GM21786 (cell line): ENCODE measurements at regions not wholly inside any gene's neighbourhood (a gene's known extent, or its start where the extent isn't known, plus 50 kb on each side); places are given as distances from the start of the nearest gene placed in this dataset.
"Not testable (repeated sequence)": the region's sequence is repeated elsewhere in the genome, so short reads cannot be mapped to it uniquely, and the experiment has no call there.

ENCODE experiments used
- ATAC-seq: cut with Tn5 transposase; IDR thresholded peaks from one replicate; pipeline ENCODE4 v1.9.1; 2021; ENCODE audit not compliant: unreplicated experiment

DNA sequence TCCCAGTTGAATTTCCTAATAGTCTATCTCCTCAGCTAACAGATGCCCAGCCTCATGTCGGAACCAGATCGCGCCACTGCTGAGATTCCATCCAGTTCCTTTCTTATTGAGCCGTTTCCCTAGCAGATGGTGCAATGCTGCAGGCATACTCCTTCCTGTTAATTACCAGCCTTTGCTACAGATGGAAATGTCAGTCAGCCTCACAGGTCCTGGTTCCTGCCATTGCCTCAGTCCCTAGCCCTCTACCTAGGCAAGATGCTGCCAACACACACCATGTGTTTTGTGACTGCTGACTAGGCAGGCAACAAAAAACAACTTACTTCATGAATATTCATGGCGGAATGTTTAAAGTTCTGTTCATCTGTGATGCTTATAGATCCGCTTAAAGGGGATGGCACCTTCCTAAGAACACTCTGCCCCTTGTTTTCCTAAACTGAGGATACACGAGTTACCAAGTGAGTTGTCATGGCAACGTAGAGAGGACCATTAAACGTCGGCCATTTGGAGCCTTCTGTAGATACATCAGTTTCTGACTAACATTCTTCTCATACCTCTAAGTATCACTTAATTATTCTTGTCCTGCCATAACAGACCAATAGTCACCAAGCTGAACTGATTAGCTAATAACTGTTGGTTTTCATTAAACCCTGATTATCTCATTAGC, 749.5 kb downstream of the RNF144A start:
- no peak for ATAC-seq

DNA sequence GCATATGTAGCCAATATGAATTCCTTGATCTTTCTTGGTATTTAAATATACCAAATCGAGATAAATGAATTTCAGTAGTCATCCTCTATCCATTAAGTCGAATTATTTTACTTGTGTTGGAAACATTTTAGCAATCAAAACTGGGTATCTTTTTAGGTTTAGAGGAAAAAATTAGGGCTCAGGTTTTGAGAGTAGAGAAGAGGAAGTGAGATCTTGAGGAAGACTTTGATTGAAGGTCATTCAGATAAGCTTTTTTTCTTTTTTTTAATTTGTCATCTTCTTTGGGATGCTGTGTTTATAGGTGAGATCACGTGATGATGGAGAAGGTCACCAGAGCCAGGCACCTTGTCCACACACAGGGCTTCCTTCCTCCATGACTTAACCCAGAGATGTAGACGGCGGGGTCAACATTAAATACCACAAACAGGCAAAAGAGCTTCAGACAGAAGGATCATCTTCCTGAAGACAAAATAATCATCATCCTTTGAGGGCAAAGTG, 750.1 kb downstream of the RNF144A start:
- ATAC-seq: no peak

DNA sequence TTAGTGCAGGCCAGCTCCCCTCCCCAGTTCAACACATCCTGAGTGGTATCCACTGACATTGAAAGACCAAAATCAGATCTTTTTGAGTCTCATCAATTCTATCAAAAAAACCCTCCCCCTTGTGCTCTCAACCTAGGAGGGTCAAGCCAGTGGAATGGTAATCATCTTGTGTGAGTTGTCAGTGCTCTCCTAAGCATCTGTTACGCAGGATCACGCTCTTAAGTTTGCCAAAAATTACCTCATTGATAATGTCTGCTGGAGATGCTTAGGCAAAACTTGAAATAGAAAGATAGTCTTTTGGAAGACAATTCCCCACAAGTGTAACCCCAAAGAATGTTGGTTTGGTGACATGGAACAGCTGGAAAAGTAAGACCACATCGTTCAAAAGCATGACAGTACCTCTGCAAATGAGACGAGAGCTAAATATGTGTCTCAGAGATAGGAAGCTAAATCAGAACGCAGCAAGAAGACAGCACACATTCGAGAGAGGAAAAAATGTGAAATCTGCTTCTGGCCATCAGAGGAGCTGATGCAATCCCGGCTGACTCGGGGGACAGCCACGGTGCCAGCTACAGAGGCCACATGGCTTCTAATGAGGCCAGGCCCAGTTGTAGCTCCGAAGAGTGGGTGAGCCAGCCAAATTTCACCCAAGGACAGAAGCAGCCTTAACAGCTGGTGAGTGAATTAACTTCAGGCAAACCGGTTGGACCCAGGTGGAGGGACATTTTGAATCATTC, 753.9 kb downstream of the RNF144A start:
- ATAC-seq: no peak

DNA sequence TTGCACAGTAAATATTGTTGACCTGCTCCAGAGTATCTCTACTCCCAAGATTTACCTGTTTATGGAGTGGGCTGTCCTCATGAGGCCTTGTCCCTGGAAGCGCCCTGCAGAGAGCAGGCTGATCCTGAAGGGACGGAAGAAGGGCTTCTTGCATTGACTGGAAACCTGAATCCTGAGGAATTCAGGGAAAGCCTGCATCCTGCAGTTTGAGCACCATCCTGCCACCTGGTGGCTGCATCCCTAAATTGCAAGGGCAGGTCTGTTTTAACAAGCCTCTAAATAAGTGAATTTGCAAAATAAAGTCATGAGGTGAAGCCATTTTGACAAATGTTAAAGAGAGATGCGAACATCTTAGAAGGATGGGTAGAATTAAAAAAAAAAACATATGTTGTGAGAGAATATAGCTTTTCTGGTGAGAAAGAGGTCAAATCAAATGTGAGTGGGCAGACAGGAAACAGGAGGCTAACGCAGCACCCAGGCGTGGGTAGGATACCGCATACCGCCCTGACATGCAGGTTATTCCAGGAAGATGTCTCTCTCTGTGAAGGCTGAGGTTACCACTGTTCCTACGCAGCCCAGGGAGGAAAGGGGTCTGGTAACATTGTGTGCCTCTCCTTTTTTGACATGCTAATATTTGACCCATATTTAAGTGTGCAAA, 754.9 kb downstream of the RNF144A start:
- ATAC-seq: no peak

DNA sequence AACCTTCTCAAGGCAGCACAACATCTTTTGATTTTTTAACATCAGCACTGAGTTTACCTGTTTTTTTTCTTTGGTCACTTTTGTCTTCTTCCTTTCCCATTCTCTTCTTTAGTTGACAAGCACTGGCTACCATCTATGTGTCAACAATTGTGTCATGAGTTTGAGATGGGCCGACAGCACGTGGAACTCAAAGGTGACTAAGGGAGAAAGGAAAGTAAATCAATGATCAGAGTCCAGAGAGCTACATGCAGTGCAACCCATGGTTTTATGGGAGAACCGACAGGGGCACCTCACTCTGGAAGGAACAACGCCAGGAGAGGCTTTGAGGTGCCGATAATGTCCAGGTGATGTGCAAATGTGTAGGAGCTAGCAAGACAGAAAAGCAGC, 755.5 kb downstream of the RNF144A start:
- no peak for ATAC-seq

DNA sequence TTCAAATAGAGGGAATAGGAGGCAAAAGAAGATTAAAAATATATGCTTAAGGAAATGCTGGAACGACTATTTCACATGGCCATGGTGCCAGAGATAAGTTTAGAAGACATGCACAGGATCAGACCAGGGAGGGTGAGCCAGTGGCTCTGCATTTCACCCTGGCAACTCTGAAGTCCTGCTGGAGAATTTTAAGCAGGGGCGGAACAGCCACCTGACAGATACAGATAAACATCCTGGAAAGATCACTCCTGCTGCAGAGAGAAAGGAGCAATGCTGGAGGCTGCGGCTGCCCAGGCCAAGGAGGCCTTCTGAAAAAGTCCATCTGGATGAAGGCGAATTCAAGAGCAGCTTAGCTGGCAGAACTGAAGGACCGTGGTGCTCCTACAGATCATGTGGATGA, 755.9 kb downstream of the RNF144A start:
- no peak for ATAC-seq

DNA sequence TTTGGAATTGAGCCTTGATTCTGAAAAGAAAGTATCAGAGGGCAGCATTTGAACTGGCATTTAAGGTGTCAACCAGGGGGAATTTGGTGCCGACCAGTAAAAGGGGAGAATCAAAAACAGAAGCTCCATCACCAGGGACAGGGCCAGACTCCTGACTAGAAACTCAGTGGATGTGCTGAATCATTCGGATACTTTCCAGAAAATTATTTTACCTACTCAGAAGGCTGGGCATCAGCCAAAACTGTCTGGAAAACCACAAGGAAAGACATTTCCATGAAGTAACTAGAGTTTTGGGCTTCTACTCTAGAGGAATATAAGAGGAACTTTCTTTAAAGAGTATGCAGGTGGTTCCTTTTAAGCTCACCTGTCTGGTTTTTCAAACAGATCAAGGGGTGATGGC, 756.6 kb downstream of the RNF144A start:
- ATAC-seq: no peak

DNA sequence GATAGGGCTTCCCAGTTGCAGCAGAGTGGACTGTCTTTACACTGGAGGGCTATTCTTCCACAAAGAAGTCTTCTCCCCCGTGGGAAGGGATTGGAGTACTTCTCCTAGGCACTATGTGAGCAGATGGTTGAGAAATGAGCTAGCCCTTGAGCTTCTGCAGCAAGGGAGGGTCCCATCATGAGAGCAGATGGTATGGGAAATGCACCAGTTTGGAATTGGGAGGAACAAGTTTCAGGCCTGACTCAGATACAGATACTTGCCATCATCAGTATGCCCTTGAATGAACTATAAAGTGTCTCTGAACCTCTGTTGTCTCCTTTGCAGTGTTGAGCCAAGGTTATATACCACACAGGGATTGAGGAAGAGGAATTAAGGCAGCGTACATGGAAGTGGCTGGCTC, 757.4 kb downstream of the RNF144A start:
- no peak for ATAC-seq

DNA sequence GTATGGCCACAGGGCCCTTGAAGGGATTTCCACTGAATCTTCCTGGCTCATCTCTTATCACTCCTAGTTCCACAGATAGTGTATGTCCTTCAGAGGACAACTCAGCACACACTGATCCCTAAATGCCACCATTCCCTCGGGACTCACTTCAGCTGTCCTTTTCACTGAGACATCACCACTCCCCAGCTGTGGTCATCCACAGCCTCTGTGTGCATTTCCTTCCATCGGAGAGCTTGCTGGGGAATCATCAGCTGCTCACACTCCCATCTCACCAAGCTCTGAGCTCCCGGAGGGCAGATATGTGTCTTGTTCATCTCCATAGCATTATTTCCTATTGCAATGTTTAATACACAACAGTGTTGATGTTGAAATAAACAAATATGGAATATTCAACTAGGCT, 759.5 kb downstream of the RNF144A start:
- no peak for ATAC-seq

DNA sequence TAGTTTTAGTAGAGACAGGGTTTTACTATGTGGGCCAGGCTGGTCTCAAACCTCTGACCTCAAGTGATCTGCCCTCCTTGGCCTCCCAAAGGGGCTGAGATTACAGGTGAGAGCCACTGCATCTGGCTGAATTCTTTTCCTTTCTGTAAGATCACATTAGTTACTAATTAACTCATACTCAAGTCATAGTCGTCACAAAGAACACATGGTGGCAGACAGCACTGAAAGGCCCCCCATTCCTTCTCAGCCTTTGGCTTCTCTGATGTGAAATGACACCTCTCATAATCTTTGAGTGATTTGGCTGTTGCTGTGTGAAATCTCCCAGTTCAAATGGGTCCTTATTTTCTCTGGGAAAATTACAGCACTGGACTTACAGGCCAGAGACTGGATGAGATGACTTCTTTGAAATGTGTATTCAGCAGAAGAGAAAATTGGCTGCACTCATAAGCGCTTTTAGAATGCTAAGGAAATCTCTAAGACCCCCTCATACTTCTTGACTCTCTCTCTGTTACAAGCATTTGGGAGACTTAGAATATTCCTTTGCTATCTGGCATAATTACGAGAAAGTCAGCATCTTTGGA, 764.8 kb downstream of the RNF144A start:
- no peak for ATAC-seq

DNA sequence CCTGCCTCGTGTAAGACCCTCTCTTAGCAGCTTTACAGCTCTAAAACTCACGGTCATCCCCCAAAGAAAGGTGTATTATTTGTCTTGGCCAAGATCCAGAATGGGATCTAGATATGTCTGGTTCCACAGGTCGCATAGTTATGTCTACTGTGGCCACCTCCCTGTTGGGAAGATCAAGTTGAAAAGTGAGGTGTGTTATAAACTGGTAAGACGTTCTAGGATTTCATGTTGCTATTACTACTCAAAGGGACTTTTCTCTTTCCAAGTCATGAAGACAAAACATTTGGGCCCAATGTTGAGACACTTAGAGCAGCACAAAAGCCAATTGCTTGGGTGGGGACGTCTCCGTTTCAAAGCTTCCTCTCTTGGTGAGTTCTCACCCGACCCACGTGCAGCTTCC, 766.0 kb downstream of the RNF144A start:
- ATAC-seq: no peak

DNA sequence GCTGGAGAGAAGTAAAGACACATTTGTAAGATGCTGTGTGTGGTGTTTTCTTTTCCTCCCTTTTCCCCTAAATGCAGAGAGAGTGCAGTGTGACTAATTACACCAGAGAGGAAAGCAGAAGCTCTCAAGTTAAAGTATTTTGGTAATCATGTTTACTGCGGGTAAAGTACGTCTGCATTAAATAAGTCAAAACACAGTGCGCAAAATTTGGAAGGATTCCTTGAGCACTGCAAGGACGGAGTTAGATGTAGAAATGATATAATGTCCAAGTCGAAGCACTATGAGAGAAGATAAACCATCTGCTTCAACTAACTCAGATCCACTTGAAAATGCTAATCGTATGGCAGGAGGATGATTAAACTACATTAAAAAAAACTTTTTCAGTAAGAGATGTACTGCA, 766.5 kb downstream of the RNF144A start:
- no peak for ATAC-seq

DNA sequence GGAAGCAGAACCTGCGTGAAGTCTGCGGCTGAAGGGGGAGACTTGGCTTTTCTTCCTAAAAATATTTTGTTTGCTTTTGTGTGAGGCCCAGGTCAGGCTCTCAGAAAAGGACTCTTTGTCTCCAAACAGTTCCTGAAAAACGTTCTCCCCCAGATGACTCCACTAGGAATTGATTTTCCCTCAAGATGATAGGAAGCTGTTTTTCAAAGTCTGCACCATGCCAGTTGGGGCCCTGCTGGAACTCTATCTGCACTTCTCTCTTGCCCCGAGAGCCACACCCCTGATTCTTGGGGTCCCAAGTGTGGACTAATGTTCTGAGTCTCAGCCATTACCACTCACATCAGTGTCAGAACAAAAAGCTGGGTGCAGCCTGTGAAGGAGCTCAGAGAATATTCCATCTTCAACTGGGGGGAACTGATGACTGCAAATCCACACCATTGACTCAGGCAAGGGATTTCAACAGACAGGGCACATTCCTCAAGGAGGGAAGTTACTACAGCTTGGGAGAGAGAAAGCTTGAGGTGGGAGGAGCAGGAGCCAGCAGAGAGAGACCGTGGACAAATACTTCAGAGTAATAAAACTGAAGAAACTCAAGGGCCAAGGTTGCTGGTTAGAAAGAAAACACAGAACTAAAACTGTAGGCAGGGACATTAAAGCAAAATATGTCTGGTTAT, 768.3 kb downstream of the RNF144A start:
- ATAC-seq: no peak

DNA sequence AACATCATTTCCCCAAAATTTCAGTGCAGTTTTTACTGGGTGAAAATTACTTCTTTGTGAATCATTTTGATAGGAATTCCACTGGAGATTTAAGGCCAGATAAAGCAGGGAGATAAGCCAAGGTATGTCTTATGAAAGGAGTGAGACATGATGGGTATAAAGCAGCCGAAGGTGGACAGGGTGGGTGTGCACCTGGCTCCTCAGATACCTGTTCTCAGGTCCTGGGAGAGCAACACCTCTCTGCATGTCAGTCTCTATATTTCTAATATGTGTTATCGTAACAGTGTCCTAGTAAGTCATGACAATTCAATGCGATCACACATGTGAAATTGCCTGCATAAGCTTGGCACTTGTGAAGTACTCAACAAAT, 768.8 kb downstream of the RNF144A start:
- no peak for ATAC-seq

DNA sequence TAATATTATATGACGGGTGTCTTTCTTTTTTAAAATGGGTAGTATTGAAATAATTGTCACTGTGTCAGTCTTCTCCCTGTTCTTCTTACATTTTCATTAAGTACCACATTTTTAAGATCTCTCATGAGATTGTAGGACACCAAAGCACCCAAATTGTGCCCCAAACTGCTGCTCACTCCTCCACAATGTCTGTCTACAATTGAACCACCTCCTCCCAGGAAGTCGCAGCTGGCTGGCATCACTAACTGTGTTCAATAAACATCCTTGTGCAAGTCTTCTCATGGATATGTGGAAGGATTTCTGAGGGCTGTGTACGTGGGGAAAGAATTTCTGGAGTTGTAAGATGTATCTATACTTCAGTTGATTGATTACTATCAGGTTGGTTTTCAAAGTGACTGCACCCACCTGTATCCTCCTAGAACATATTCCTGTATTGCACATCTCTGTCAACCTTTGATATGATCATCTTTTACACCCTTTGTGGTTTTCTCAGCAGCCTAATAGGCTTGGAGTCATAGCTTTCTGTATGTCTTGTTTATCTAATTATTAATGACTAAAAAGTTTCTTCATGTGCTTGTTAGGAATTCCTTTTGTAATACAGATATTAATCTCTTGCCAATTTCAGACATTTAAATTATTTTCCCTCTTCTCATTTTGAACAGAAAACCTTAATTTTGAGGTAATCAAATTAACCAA, 774.9 kb downstream of the RNF144A start:
- ATAC-seq: no peak

DNA sequence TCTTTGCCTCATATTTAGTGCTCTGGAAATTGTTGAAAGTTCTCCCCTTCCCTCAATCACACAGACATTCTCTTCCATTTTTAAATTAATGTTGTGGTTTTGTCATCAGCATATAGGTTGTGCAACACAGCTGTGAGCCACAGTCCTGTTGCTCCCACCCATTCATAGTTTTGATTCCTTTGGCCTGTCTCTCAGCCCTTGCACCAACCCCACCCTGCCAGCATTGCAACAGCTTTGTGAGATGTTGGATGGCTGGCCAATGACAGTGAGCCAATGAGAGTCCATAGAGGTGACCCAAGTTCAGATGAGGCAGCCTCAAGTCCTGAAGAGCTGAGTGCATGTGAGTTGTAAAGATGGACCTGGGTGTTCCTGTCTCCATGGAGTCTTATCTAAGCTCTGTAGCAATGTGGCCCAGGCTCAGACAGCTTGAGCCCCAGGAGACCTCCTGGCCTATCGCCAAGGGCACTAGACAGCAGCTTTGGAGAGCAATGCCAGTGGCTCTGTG, 775.5 kb downstream of the RNF144A start:
- ATAC-seq: no peak

DNA sequence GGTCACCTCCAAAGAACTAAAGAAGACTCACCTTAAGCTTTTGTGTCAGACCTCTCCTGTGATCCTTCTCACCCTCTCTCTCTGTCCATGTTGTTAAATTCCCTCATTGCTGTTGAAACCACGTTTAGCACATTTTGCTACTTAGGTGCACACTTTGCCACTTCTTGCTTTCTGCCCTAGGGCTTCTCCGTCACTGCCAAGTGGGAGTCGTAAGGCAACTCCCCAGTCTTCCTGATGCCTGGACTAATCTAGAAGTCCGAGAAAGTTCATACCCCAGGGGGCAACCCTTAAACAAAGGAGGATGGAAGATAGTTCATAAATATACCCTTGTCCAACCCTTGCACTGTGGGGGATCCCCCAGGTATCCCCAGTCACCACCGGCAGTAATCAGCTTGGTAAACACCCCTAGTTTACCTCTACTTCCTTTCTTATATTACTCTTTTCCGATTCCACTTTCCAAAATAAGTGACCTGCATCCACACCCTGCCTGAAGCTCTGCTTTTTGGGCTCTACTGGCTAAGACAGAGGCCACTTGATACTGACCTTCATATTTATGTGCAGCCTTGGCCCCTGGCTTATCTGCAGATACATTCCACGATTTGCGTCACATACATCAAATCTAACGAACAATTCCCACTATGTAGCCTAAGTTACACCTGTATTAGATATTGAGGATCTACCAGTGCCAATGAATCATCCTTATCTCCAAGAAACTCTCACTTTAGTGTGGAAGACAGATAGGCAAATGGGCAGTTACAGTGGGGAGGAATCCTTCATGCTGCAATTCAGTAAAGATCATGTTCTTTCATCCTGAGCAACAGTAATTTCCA, 776.2 kb downstream of the RNF144A start:
- no peak for ATAC-seq

DNA sequence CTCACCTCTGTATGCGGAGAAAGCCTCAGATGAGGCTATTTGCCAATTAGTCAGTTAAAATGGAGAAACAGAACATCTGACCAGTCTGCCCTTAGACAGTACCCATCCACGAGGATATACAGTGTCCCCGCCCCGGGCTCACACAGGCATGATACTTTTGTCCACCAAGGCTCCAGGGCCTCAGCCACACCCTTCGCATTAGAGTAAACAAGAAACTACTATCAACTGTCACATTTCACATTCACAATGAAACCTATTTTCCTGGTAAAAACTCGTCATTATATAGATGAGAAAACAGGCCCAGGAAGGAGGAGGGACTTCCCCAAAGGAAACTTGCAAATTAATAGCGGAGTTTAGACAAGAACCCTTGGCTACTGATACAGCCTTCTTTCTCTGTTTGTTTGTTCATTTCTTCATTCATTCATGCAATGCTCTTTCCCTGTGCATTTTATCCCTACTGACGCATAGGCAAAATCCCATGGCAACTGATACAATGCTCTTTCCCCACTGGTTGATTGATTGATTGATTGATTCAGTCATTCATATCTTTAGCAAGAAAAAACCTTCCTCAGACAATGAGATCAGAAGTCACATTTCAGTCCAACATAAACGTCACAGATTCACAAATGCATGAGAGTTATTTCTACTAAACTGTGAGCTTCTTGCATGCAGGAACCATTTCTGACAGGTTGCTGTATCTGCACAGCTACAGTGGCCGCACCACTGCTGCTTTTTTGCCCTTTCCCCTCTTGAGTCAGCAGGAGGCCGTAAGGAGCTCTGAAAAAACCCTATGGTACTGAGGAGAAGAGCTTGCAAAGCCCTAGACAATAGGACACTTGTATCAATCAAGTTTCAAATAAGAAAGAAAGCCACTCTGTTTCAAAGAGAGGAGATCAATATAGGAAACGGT, 777.1 kb downstream of the RNF144A start:
- ATAC-seq: no peak

DNA sequence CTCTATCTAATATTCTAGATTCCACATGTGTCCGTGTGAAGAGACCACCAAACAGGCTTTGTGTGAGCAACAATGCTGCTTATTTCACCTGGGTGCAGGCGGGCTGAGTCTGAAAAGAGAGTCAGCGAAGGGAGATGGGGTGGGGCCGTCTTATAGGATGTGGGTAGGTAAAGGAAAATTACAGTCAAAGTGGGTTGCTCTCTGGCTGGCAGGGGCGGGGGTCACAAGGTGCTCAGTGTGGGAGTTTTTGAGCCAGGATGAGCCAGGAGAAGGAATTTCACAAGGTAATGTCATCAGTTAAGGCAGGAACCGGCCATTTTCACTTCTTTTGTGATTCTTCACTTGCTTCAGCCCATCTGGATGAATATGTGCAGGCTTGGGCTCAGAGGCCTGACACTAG, 779.3 kb downstream of the RNF144A start:
- not testable (repeated sequence) for ATAC-seq
